HL-60 (cell line): ENCODE measurements at regions not wholly inside any gene's neighbourhood (a gene's known extent, or its start where the extent isn't known, plus 50 kb on each side); places are given as distances from the start of the nearest gene placed in this dataset.

Source experiments
- CTCF ChIP-seq: IDR thresholded peaks from one replicate; pipeline ENCODE4 v1.5.1; 2011; ENCODE audit warnings: low read length, control low read depth, inconsistent platforms; ENCODE audit not compliant: insufficient read depth
- GABPA ChIP-seq: IDR thresholded peaks from 2 replicates; pipeline ENCODE4 v1.6.1; 2012; ENCODE audit warnings: low read depth
- POLR2AphosphoS5 ChIP-seq: IDR thresholded peaks from 2 replicates; pipeline ENCODE4 v1.6.1; 2012; ENCODE audit warnings: low read depth
- SPI1 ChIP-seq: IDR thresholded peaks from 2 replicates; pipeline ENCODE4 v1.6.1; 2012; ENCODE audit warnings: low read depth, mild to moderate bottlenecking, borderline replicate concordance
- TF ChIP-seq, protein P1 (sequence below): IDR thresholded peaks from 2 replicates; pipeline ENCODE4 v1.6.1; 2012; ENCODE audit warnings: low read depth; ENCODE audit not compliant: insufficient replicate concordance

DNA sequence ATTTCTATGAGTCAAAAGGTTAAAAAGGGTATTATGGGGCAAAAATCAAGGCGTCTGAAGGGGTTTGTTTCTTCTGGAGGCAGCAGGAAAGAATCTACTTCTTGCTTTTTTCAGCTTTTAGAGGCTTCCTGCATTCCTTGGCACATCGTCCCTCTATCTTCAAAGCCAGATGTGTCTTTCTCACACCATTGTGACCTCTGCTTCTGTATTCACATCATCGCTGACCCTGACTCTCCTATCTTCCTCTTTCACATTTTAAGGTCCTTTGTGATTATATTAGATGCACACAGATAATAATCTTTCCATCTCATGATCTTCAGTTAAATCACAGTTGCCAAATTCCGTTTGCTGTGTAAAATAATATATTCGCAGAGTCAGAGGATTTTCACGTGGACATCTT lies 112.7 kb downstream of the PPP4R3C start:
- TF ChIP-seq CTCF (no peak), POLR2AphosphoS5 (no peak), SPI1 (no peak), GABPA (no peak)
- TF ChIP-seq, protein P1, sequence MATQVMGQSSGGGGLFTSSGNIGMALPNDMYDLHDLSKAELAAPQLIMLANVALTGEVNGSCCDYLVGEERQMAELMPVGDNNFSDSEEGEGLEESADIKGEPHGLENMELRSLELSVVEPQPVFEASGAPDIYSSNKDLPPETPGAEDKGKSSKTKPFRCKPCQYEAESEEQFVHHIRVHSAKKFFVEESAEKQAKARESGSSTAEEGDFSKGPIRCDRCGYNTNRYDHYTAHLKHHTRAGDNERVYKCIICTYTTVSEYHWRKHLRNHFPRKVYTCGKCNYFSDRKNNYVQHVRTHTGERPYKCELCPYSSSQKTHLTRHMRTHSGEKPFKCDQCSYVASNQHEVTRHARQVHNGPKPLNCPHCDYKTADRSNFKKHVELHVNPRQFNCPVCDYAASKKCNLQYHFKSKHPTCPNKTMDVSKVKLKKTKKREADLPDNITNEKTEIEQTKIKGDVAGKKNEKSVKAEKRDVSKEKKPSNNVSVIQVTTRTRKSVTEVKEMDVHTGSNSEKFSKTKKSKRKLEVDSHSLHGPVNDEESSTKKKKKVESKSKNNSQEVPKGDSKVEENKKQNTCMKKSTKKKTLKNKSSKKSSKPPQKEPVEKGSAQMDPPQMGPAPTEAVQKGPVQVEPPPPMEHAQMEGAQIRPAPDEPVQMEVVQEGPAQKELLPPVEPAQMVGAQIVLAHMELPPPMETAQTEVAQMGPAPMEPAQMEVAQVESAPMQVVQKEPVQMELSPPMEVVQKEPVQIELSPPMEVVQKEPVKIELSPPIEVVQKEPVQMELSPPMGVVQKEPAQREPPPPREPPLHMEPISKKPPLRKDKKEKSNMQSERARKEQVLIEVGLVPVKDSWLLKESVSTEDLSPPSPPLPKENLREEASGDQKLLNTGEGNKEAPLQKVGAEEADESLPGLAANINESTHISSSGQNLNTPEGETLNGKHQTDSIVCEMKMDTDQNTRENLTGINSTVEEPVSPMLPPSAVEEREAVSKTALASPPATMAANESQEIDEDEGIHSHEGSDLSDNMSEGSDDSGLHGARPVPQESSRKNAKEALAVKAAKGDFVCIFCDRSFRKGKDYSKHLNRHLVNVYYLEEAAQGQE: no peak
